ENCODE measurements at regions not wholly inside any gene's neighbourhood (a gene's known extent, or its start where the extent isn't known, plus 50 kb on each side); places are given as distances from the start of the nearest gene placed in this dataset.

GRCh38 chr19:27679399-27679798 is 1533.6 kb downstream of the UQCRFS1 start:
- BruUV-seq (replicated peaks), result no TSS peak
- Histone ChIP-seq H4K20me1 (replicated peaks; ENCODE audit: control insufficient read depth, extremely low read depth, insufficient read depth, low read length) (no peaks in the 10 kb centered on the region), H3K27me3 (ENCODE audit: control insufficient read depth in 2 of 2, insufficient read depth in 2 of 2, low read length in 2 of 2) (no peaks in the 10 kb centered on the region), H3K36me3 (ENCODE audit: control insufficient read depth in 2 of 2, extremely low read depth in 1 of 2, insufficient read depth in 2 of 2, low read length in 2 of 2) (no peaks in the 10 kb centered on the region), H3K4me2 (ENCODE audit: insufficient read depth, low read length) (no peak overlapping the region), H3K27ac (ENCODE audit: insufficient read depth, low read depth, low read length) (no peak overlapping the region), H3K79me2 (ENCODE audit: control insufficient read depth, insufficient read depth, low read length) (no peaks in the 10 kb centered on the region), H2AFZ (ENCODE audit: low read depth, low read length) (no peak overlapping the region), H3K9me1 (replicated peaks; ENCODE audit: control insufficient read depth, extremely low read depth, insufficient read depth, low read length) (no peaks in the 10 kb centered on the region), H3K9ac (replicated peaks; ENCODE audit: extremely low read depth, insufficient read depth, low read length) (no peak overlapping the region), H3K4me1 (ENCODE audit: control insufficient read depth, extremely low read depth, insufficient read depth, low read length) (no peaks in the 10 kb centered on the region), H3K4me3 (replicated peaks in 1 of 3; ENCODE audit: insufficient read depth in 1 of 3, low read depth in 1 of 3, low read length in 3 of 3) (no peak overlapping the region), H3K9me3 (replicated peaks; ENCODE audit: control insufficient read depth, insufficient read depth, low read length) (no peaks in the 10 kb centered on the region)
- intact Hi-C loops (cut with micrococcal nuclease), result no loop called here
- DNase-seq (ENCODE audit: low read depth, low spot score) (no peak), FAIRE-seq (no peak)
- POLR2A ChIA-PET, result no interaction called here
- TF ChIP-seq FOS (IDR thresholded peaks at IDR 0.05; ENCODE audit: borderline replicate concordance, insufficient read depth, low read length), result no peak
- no peak for TF ChIP-seq POLR2AphosphoS5 (IDR thresholded peaks at IDR 0.05; ENCODE audit: insufficient read depth, low read depth, low read length)
- no peak for TF ChIP-seq GATA2 (IDR thresholded peaks at IDR 0.05; ENCODE audit: insufficient read depth, insufficient read length, low read depth, low read length)
- no peak for TF ChIP-seq MYC (IDR thresholded peaks at IDR 0.05; ENCODE audit: low read depth, low read length)
- TF ChIP-seq CTCF (IDR thresholded peaks at IDR 0.05; ENCODE audit: extremely low read depth in 1 of 2, insufficient read depth in 1 of 2, low read depth in 1 of 2, low read length in 2 of 2), result no peak
- TF ChIP-seq POLR2A (IDR thresholded peaks at IDR 0.05; ENCODE audit: low read depth, low read length), result no peak
- no peak for TF ChIP-seq JUN (IDR thresholded peaks at IDR 0.05; ENCODE audit: borderline replicate concordance, insufficient read depth, insufficient read length, low read depth)
- TF ChIP-seq EZH2 (IDR thresholded peaks at IDR 0.05; ENCODE audit: borderline replicate concordance, low read depth, low read length, severe bottlenecking), result no peak
- no peak for TF ChIP-seq MAX (IDR thresholded peaks at IDR 0.05; ENCODE audit: insufficient read depth, insufficient read length)
- CTCF ChIA-PET, result no interaction called here
- dilution Hi-C loops (cut with MboI; ENCODE audit: extremely low pct_ligation_motif_present, low sequenced_read_pairs), result no loop called here

Data from endothelial cell of umbilical vein (primary cell).